NCI-H524 (cell line): ENCODE measurements at regions not wholly inside any gene's neighbourhood (a gene's known extent, or its start where the extent isn't known, plus 50 kb on each side); places are given as distances from the start of the nearest gene placed in this dataset.

Experiments
- DNase-seq, 2 experiments: peaks; one replicate each; lab custom pipeline; 2025; lab: John Stamatoyannopoulos, UW

GRCh38 chr12:28107679-28108078 is 82.6 kb upstream of the CCDC91 start:
- DNase-seq = no peak

- DNase-seq = no peak
These were observed 81.7 kb upstream of the CCDC91 start for GRCh38 chr12:28108599-28108998.

DNA sequence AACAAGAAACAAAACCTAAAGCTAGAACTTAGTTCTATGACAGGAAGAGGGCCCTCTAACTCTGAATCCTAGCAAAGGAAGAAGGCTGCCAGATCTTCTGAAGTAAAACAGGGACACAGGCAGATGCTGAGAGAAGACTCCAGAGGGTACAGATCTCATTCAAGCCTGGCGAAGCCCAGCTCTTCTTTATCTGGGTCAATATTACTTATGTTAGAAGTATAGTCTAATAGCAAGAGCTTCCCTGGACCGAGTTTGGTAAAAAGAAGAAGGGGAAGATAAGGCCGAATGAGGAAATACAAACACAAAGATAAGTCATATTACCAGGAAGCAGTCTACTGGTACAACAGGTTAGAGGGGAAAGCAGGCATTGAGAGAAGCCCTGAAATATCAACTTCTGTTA is 79.9 kb upstream of the CCDC91 start:
- DNase-seq = no peak

- DNase-seq = no peak
These were observed 75.8 kb upstream of the CCDC91 start for GRCh38 chr12:28114488-28114887.

GRCh38 chr12:28121433-28121832 is 68.8 kb upstream of the CCDC91 start:
- no peak for DNase-seq

GRCh38 chr12:28121899-28122655 is 68.2 kb upstream of the CCDC91 start:
- no peak for DNase-seq

GRCh38 chr12:28122756-28123155 is 67.5 kb upstream of the CCDC91 start:
- no peak for DNase-seq

- no peak for DNase-seq
These were observed 62.8 kb upstream of the CCDC91 start for GRCh38 chr12:28127455-28127854.

DNA sequence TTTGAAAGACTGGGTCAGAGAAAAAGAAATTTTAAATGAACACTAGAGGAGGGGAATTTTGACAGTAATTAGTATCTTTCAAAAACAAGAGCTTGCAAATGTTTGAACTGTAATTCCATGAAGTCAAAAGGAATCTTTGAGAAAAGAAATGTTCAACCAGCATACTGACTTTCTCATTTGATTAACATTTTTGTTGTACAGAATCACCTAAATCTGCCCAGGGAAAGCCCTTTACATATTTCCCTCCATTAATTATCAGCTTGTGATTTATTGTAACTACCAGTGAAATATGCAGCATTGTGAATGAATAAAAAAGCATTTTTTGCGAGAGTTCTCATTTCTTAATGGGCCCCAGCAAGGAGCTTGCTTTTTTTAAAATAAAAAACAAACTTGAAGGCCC is 61.2 kb upstream of the CCDC91 start:
- DNase-seq = no peak

DNA sequence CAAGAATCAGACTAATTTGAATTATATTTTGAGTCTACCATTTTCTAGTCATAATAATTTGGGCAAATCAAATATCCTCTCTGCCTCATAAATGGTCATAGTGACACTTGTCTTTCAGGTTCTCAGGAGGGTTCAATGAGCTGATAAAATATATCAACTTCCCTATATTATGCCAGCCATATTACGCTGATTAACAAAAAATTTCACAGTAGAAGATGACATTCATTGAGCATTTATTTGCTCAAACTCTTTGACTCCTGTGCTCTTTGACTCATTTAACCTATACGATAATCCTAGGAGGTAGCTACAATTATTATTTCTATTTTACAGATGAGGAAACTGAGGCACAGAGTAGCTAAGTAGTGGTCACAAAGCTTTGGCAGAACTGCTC is 60.0 kb upstream of the CCDC91 start:
- DNase-seq = no peak

DNA sequence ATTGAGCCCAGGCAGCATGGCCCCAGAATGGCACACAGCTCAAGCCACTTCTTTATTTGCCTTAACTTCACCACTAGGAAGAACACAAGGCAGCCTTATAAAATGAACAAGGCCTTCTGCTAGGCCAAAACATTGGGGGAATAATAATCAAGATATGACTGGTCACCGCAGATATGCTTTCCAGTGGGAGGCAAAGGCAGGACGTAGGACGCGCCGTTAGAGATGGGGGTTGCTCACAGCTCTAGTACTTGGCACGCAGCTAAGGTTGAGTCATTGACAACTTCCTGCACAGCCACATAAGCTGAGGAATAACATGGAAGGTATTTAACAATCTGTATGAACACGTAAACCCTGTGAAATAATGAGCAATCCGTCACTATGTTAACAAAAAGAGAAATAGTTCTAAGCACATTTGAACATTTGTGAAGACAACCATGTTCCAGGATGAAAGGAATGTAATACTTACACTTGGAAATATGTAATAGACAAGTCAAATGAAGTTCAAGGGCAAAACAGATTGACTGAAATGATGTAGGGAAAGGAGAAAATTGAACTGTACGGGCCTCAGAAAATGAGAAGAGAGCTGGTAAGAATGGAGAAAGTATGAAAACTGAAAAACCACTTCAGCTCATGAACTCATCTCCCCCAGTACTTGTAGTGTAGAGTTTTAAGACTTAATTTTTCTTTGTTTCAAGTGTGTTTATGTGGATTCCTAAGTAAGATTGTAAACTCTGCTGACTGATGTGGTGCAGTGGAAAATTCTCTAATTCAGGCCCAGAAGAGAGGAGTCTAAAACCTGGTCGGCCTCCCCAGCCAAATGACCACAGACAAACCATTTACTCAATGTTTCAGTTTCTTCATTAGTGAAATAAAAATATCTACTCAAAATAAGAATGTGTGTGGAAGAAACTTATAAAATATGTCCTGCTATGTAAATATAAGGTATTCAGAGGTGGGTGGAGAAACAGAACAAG is 59.3 kb upstream of the CCDC91 start:
- DNase-seq = no peak

- DNase-seq = no peak
These were observed 57.9 kb upstream of the CCDC91 start for GRCh38 chr12:28132398-28132797.

DNA sequence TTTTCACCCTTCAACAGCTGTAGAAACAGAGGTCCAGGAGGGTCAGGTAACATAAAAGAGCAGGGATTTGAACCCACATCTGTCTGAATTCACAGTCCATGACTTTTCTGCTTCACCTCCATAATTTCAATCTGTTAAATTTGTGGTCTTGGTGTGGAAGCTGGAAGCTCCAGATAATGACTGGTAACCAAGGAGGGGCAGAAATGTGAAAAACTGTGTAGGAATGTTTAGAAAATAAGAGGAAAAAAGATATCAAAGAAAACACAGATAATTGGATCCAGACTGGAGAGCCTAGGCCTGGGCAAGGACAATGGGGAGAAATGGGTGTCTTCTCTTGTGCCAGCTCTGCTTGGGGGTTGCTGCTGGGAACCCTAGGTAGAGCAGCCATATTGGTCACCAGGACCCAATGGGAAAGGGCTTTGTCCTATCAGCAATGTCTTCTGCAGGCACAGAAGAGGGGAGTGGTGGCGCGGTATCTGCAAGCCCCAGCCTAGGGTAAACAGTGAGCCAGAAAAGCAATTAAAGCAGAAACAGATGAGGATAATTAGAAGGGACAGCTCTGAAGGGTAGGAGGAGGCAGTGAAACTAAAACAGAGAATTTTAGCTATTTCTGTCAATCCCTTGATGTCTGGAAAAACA is 54.3 kb upstream of the CCDC91 start:
- DNase-seq = no peak

- DNase-seq = no peak
These were observed 52.8 kb upstream of the CCDC91 start for GRCh38 chr12:28137414-28137813.

DNA sequence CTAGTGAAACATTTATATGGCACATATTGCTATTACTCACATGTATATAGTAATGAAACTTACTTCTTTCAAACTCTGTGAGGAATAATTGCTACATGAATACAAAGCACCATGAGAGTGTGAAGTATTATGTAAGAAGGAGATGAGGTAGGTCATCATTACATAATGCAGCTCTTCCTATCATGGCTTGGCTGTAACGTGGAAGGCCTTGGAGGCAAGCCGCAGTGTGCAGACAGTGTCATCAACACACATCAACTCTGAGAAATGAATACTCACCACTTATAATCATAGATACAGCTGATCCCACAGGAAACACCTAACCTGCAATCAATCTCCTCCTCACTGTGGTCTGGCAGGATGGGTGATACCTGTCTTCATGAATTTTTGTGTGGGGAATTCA is 49.9 kb upstream of the CCDC91 start:
- DNase-seq = no peak
